ENCODE measurements at regions not wholly inside any gene's neighbourhood (a gene's known extent, or its start where the extent isn't known, plus 50 kb on each side); places are given as distances from the start of the nearest gene placed in this dataset.

- no peak for DNase-seq
Measured at GRCh38 chr2:44825702-44826101, 115.8 kb upstream of the SIX3 start.

- no peak for DNase-seq
Measured at GRCh38 chr2:44826601-44827000, 114.9 kb upstream of the SIX3 start.

GRCh38 chr2:44829771-44830170 lies 111.7 kb upstream of the SIX3 start:
- DNase-seq = no peak

- DNase-seq = no peak
Measured at GRCh38 chr2:44833171-44834069, 108.1 kb upstream of the SIX3 start.

GRCh38 chr2:44834656-44835055 lies 106.8 kb upstream of the SIX3 start:
- DNase-seq = no peak

- peak; percentile 48 for DNase-seq
Measured at GRCh38 chr2:44836174-44836573, 105.3 kb upstream of the SIX3 start.

GRCh38 chr2:44836916-44837315 lies 104.6 kb upstream of the SIX3 start:
- no peak for DNase-seq

GRCh38 chr2:44838116-44838790 lies 103.2 kb upstream of the SIX3 start:
- no peak for DNase-seq

GRCh38 chr2:44839370-44839769 lies 102.1 kb upstream of the SIX3 start:
- no peak for DNase-seq

- DNase-seq = no peak
Measured at GRCh38 chr2:44839771-44840502, 101.6 kb upstream of the SIX3 start.

GRCh38 chr2:44840503-44840850 lies 101.0 kb upstream of the SIX3 start:
- DNase-seq = no peak

GRCh38 chr2:44843086-44843485 lies 98.4 kb upstream of the SIX3 start:
- no peak for DNase-seq

GRCh38 chr2:44843641-44844310 lies 97.7 kb upstream of the SIX3 start:
- no peak for DNase-seq

- DNase-seq = no peak
Measured at GRCh38 chr2:44844651-44845270, 96.7 kb upstream of the SIX3 start.

- no peak for DNase-seq
Measured at GRCh38 chr2:44848026-44848425, 93.5 kb upstream of the SIX3 start.

GRCh38 chr2:44850016-44850415 lies 91.5 kb upstream of the SIX3 start:
- DNase-seq = no peak

- DNase-seq = no peak
Measured at GRCh38 chr2:44851518-44851917, 90.0 kb upstream of the SIX3 start.

- DNase-seq = no peak
Measured at GRCh38 chr2:44852594-44852993, 88.9 kb upstream of the SIX3 start.

- DNase-seq = no peak
Measured at GRCh38 chr2:44859337-44859736, 82.2 kb upstream of the SIX3 start.

- DNase-seq = no peak
Measured at GRCh38 chr2:44866152-44866551, 75.3 kb upstream of the SIX3 start.

GRCh38 chr2:44869761-44870160 lies 71.7 kb upstream of the SIX3 start:
- DNase-seq = no peak

GRCh38 chr2:44877417-44877816 lies 64.1 kb upstream of the SIX3 start:
- DNase-seq = no peak

Measured in stimulated activated CD4-positive, alpha-beta T cell treated with anti-CD3 and anti-CD28 coated beads, Interleukin-4, amount 100 ng/mL, for 24 hours (primary cell).